H9 (cell line): ENCODE measurements at regions not wholly inside any gene's neighbourhood (a gene's known extent, or its start where the extent isn't known, plus 50 kb on each side); places are given as distances from the start of the nearest gene placed in this dataset.

ENCODE experiments used
- DNase-seq: peaks from one replicate; pipeline ENCODE4 v3.0.0-alpha.2; 2017
- H2AFZ ChIP-seq: one replicate; pipeline ENCODE4 v1.6.1; 2013; ENCODE audit warnings: mild to moderate bottlenecking, low read length, control low read depth, moderate library complexity
- H2AK5ac ChIP-seq: 2 replicates; pipeline ENCODE4 v1.6.1; 2013; ENCODE audit warnings: low read length, control low read depth, mixed read lengths; ENCODE audit not compliant: insufficient read length
- H2BK120ac ChIP-seq: one replicate; pipeline ENCODE4 v1.6.1; 2013; ENCODE audit warnings: low read depth, mild to moderate bottlenecking, low read length, control low read depth, inconsistent platforms; ENCODE audit not compliant: poor library complexity, severe bottlenecking
- H2BK12ac ChIP-seq: 2 replicates; pipeline ENCODE4 v1.6.1; 2013; ENCODE audit warnings: low read length, control low read depth, mixed read lengths, low read depth; ENCODE audit not compliant: insufficient read length
- H2BK15ac ChIP-seq: 2 replicates; pipeline ENCODE4 v1.6.1; 2013; ENCODE audit warnings: low read depth, low read length, control low read depth
- H2BK20ac ChIP-seq: one replicate; pipeline ENCODE4 v1.6.1; 2013; ENCODE audit warnings: low read depth, mild to moderate bottlenecking, low read length, control low read depth, inconsistent platforms; ENCODE audit not compliant: poor library complexity, severe bottlenecking
- H2BK5ac ChIP-seq: 2 replicates; pipeline ENCODE4 v1.6.1; 2013; ENCODE audit warnings: low read length, control low read depth, mixed read lengths; ENCODE audit not compliant: insufficient read length
- H3K14ac ChIP-seq: 2 replicates; pipeline ENCODE4 v1.6.1; 2013; ENCODE audit warnings: low read length, control low read depth; ENCODE audit not compliant: insufficient read depth
- H3K18ac ChIP-seq: 2 replicates; pipeline ENCODE4 v1.6.1; 2013; ENCODE audit warnings: low read depth, mild to moderate bottlenecking, mixed read lengths, low read length, control low read depth; ENCODE audit not compliant: insufficient read length
- H3K23ac ChIP-seq: 2 replicates; pipeline ENCODE4 v1.6.1; 2013; ENCODE audit warnings: low read length, control low read depth, mixed read lengths, low read depth; ENCODE audit not compliant: insufficient read length
- H3K23me2 ChIP-seq: 2 replicates; pipeline ENCODE4 v1.6.1; 2013; ENCODE audit warnings: low read depth, mild to moderate bottlenecking, mixed read lengths, low read length, control low read depth; ENCODE audit not compliant: insufficient read length, poor library complexity, severe bottlenecking
- H3K27ac ChIP-seq: 2 replicates; pipeline ENCODE4 v1.5.1; 2013; ENCODE audit warnings: low read length, control low read depth, mixed read lengths, low read depth; ENCODE audit not compliant: insufficient read length
- H3K27me3 ChIP-seq: 2 replicates; pipeline ENCODE4 v1.6.1; 2013; ENCODE audit warnings: low read length, control low read depth, inconsistent platforms; ENCODE audit not compliant: insufficient read depth
- H3K4ac ChIP-seq: 2 replicates; pipeline ENCODE4 v1.6.1; 2013; ENCODE audit warnings: low read depth, mild to moderate bottlenecking, control low read depth, inconsistent platforms, low read length, moderate library complexity
- H3K4me1 ChIP-seq: 2 replicates; pipeline ENCODE4 v1.6.1; 2013; ENCODE audit warnings: low read length, control low read depth, inconsistent platforms; ENCODE audit not compliant: insufficient read depth
- H3K4me2 ChIP-seq: 2 replicates; pipeline ENCODE4 v1.6.1; 2013; ENCODE audit warnings: low read length, control low read depth, mixed read lengths; ENCODE audit not compliant: insufficient read length, insufficient read depth
- H3K56ac ChIP-seq: 2 replicates; pipeline ENCODE4 v1.6.1; 2013; ENCODE audit warnings: low read depth, mild to moderate bottlenecking, mixed read lengths, low read length, control low read depth; ENCODE audit not compliant: insufficient read length
- H3K79me1 ChIP-seq: 2 replicates; pipeline ENCODE4 v1.6.1; 2013; ENCODE audit warnings: low read depth, mild to moderate bottlenecking, moderate library complexity, low read length, control low read depth, inconsistent platforms; ENCODE audit not compliant: insufficient read depth, poor library complexity, severe bottlenecking
- H3K79me2 ChIP-seq: 2 replicates; pipeline ENCODE4 v1.6.1; 2013; ENCODE audit warnings: low read length, control low read depth, inconsistent platforms; ENCODE audit not compliant: insufficient read depth
- H3K9ac ChIP-seq: 2 replicates; pipeline ENCODE4 v1.6.1; 2013; ENCODE audit warnings: low read length, control low read depth, mixed read lengths; ENCODE audit not compliant: insufficient read length; ENCODE audit errors: extremely low read depth
- H3K9me3 ChIP-seq: one replicate; pipeline ENCODE4 v1.6.1; 2013; ENCODE audit warnings: low read depth, low read length, inconsistent platforms; ENCODE audit not compliant: control insufficient read depth
- H3T11ph ChIP-seq: one replicate; pipeline ENCODE4 v1.6.1; 2013; ENCODE audit warnings: mild to moderate bottlenecking, low read length, control low read depth, inconsistent platforms
- H4K20me1 ChIP-seq: one replicate; pipeline ENCODE4 v1.6.1; 2013; ENCODE audit not compliant: control insufficient read depth, insufficient read length, insufficient read depth
- H4K5ac ChIP-seq: 2 replicates; pipeline ENCODE4 v1.6.1; 2013; ENCODE audit warnings: low read depth, mild to moderate bottlenecking, mixed read lengths, low read length, control low read depth; ENCODE audit not compliant: insufficient read length
- H4K8ac ChIP-seq: replicated peaks from 2 replicates; pipeline ENCODE4 v1.6.1; 2013; ENCODE audit warnings: low read length, control low read depth, mixed read lengths, low read depth; ENCODE audit not compliant: insufficient read length
- H4K91ac ChIP-seq: 2 replicates; pipeline ENCODE4 v1.6.1; 2013; ENCODE audit warnings: low read depth, mild to moderate bottlenecking, moderate library complexity, mixed read lengths, low read length, control low read depth; ENCODE audit not compliant: insufficient read length
- H3K27ac Mint-ChIP-seq, 3 experiments: 2 replicates in 2 of 3; 3 replicates in 1 of 3; pipeline ENCODE4 v1.8.0; 2020 to 2021; ENCODE audit warnings: mixed read lengths in 3 of 3, mild to moderate bottlenecking in 1 of 3, moderate library complexity in 1 of 3
- H3K27me3 Mint-ChIP-seq: 2 replicates; pipeline ENCODE4 v1.8.0; 2021; ENCODE audit warnings: low read depth, mild to moderate bottlenecking, moderate library complexity, mixed read lengths
- H3K36me3 Mint-ChIP-seq, 3 experiments: 2 replicates in 2 of 3; 3 replicates in 1 of 3; pipeline ENCODE4 v1.8.0; 2020 to 2021; ENCODE audit warnings: low read depth in 3 of 3, mixed read lengths in 3 of 3; ENCODE audit not compliant: insufficient read depth in 1 of 3
- H3K4me1 Mint-ChIP-seq, 2 experiments: 2 replicates each; pipeline ENCODE4 v1.8.0; 2020; ENCODE audit warnings: mixed read lengths in 2 of 2
- H3K4me3 Mint-ChIP-seq, 2 experiments: 2 replicates in 1 of 2; 3 replicates in 1 of 2; pipeline ENCODE4 v1.8.0; 2020 to 2021; ENCODE audit warnings: mild to moderate bottlenecking in 2 of 2, mixed read lengths in 2 of 2, moderate library complexity in 1 of 2
- H3K9me3 Mint-ChIP-seq, 2 experiments: 2 replicates in 1 of 2; 3 replicates in 1 of 2; pipeline ENCODE4 v1.8.0; 2020; ENCODE audit warnings: mild to moderate bottlenecking in 2 of 2, mixed read lengths in 2 of 2, moderate library complexity in 1 of 2
- CTCF ChIP-seq: fragments of 200-600 bp; sonication (generic); conservative IDR thresholded peaks from 3 replicates; pipeline ENCODE4 v1.8.0; 2021; ENCODE audit warnings: antibody characterized with exemption, mild to moderate bottlenecking
- WGBS: extraction: QIAGEN DNeasy Blood & Tissue Kit; methylation state at CpG from one replicate; pipeline ENCODE4 v1.1.7; 2013; ENCODE audit warnings: missing lambda C conversion rate, low lambda C conversion rate, mixed read lengths; ENCODE audit not compliant: insufficient read length; ENCODE audit errors: extremely low coverage; 5-methylcytosine and 5-hydroxymethylcytosine counted together

GRCh38 chr6:19193624-19194023 lies 643.5 kb upstream of the ID4 start:
- no CpG with 5 or more reads among the region's 2 CpGs for WGBS
- no peaks in the 10 kb centered on the region for H3K27me3 ChIP-seq
- no peak overlapping the region for H2AK5ac ChIP-seq
- H3K9ac ChIP-seq, result no peak overlapping the region
- no peaks in the 10 kb centered on the region for H3K79me2 ChIP-seq
- no peak overlapping the region for H2BK20ac ChIP-seq
- H3K9me3 ChIP-seq, result no peaks in the 10 kb centered on the region
- no peak overlapping the region for H3K4me2 ChIP-seq
- no peak overlapping the region for H2BK15ac ChIP-seq
- no peak overlapping the region for H3K56ac ChIP-seq
- H4K20me1 ChIP-seq, result no peaks in the 10 kb centered on the region
- Mint-ChIP-seq H3K36me3 (no peaks in the 10 kb centered on the region), H3K4me3 (no peak overlapping the region), H3K9me3 (peaks cover 3% of the 10 kb centered on the region in 2 experiments; a peak in 3 of 5 replicates), H3K27ac (no peak overlapping the region), H3K4me1 (peaks cover 4 to 9% of the 10 kb centered on the region in 2 experiments; a peak in 3 of 4 replicates), H3K27me3 (no peaks in the 10 kb centered on the region)
- no peak overlapping the region for H2BK5ac ChIP-seq
- no peaks in the 10 kb centered on the region for H3K23me2 ChIP-seq
- no peak overlapping the region for H3K27ac ChIP-seq
- H2AFZ ChIP-seq, result no peak overlapping the region
- no peaks in the 10 kb centered on the region for H3K4me1 ChIP-seq
- no peak overlapping the region for H4K8ac ChIP-seq
- no peak overlapping the region for H3K4ac ChIP-seq
- no peak overlapping the region for H3K23ac ChIP-seq
- H3T11ph ChIP-seq, result no peak overlapping the region
- H4K91ac ChIP-seq, result no peak overlapping the region
- TF ChIP-seq CTCF, result no peak
- H2BK120ac ChIP-seq, result no peak overlapping the region
- DNase-seq, result no peak
- no peak overlapping the region for H4K5ac ChIP-seq
- H3K18ac ChIP-seq, result no peak overlapping the region
- H3K14ac ChIP-seq, result no peak overlapping the region
- no peaks in the 10 kb centered on the region for H3K79me1 ChIP-seq
- no peak overlapping the region for H2BK12ac ChIP-seq
